NCI-H526 (cell line): ENCODE measurements at regions not wholly inside any gene's neighbourhood (a gene's known extent, or its start where the extent isn't known, plus 50 kb on each side); places are given as distances from the start of the nearest gene placed in this dataset.

Source experiments
- DNase-seq, 2 experiments: peaks; one replicate each; lab custom pipeline; 2025; lab: John Stamatoyannopoulos, UW

DNA sequence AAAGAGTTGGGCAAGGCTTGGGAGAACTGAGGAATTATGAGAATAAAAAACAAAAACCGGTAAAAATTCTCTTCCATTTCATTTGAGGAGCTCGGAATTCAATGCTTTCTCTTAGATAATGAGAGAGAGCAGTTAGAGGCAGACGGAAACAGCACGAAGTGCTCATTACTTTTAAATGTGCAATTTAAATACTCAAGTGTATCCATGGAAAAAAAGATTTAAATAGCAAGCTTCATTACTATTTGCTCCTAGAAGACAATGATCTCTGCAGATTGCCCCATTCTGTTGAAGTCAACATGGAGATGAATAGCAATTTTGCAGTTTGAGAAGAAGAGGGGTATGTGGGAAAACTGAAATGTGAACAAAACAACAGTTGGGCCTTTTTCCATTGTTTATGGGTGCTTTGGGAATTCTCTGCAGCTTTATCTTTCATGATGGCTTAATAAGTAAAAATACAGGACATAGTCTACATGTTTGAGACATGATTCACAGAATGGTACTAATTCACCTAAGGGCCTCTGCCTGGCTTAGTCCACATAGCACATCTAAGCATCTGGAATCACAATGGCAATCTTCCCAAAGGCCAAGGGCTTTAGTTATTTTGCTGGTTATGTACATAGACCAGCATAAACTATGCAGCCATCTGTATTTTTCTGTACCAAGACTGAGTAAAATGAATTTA, 512.7 kb upstream of the FAT1 start:
- no peak for DNase-seq

DNA sequence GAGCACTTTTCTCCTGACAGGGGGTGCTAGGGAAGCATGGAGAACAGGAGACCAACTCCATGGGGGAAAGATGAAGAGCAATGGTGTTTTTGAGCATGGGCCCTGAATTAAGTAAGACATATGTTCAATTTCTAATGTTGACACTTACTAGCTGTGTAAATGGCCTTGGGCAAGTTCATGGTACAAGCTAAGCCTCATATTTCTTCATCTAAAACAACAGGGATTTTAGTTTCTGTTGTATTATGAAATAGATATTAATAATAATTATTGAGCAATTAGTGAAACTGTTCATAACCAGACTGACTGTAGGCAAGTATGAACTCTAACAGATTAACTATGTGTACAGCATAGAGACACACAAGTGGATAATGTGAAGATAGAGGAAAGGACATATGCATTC, 515.0 kb upstream of the FAT1 start:
- no peak for DNase-seq

GRCh38 chr4:187251896-187252295, 528.2 kb upstream of the FAT1 start:
- DNase-seq: no peak

- DNase-seq: peak; percentile 48 to 49
These were observed 533.2 kb upstream of the FAT1 start for GRCh38 chr4:187256897-187257296.

GRCh38 chr4:187258651-187259401, 535.2 kb upstream of the FAT1 start:
- no peak for DNase-seq

- no peak for DNase-seq
These were observed 545.3 kb upstream of the FAT1 start for GRCh38 chr4:187268940-187269339.

GRCh38 chr4:187270154-187270553, 546.5 kb upstream of the FAT1 start:
- DNase-seq: no peak

DNA sequence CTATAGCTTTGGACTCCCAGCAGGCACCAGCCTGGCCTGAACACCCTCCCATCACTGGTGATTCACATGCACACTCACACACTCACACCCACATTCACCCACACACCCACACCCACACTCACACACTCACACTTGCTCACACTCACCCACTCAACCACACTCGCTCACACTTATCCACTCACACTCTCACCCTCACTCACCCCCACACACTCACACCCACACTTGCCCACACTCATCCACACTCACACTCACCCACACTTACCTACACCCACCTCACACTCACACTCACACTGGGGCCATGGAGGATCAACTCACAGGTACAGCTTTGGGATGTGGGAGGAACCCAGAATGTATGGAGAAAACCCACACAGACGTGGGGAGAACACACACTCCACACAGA, 548.2 kb upstream of the FAT1 start:
- no peak for DNase-seq

DNA sequence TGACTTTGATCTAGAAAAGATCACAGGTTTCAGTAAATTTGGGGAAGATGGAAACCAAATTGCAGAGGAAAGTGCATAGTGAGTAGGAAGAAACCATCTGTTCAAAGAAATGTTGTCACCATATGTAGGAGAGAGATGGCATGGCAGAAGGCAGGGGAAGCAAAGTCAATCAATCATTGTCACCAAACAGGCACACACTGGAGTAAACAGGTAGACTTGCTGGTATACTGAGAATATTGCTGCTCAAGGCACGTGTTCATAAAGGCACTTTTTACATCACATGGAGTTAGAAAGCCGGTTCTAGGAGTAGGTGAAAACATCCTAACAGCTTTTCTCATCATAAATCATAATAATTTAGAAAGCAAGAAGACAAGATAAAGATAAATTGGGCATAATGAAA, 550.5 kb upstream of the FAT1 start:
- DNase-seq: no peak

DNA sequence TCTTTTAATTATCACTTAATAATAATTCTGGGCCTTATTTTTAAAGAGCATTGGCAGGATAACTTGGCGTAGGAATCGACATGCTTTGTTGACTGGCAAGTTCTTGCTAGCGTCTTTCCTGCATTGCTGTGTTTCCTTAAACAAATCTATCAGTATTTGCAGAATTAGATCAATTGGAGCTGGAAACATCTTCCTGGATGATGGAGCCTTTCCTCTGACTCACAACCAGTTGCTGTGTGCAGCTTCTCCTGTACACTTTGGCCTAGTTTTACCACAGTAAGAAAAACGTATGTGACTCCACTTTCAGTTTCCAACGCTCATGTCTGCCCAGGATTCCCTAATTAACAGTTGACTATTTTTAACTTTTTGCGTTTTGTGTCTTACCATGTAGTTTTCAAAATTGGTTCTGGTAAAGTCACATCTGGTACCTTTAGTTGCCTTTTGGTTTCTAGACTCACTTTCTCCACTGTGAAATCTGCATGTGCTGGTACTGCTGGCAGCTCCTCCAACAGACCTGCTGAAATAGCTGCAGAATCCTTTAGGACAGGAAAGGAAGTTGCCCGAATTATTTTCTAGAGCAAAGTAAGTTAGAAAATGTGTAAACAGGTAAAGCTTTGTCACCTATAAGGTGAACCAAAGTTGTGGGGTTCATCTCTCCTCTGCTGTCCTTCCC, 553.2 kb upstream of the FAT1 start:
- DNase-seq: no peak

GRCh38 chr4:187283201-187283955, 559.7 kb upstream of the FAT1 start:
- peak; percentile 6 to 25 for DNase-seq

- DNase-seq: no peak
These were observed 562.9 kb upstream of the FAT1 start for GRCh38 chr4:187286525-187286924.

DNA sequence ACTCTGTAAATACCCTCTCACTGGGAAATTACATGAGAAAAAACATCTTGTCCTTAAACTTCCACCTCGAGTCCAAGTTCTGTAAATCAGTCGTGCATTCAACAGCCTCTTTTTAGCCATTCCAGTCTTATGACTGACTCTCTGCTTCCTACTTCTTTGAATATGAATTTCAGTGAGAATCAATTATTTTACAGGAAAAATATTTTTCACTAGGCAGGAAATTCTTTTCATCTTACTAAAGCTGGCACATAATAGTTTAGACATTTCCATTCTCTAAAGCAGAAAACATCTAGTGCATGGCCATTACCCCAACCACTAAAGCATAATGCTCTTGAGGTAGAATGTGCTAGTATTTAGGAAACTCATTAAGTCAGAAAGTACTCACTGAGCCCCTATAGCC, 565.7 kb upstream of the FAT1 start:
- no peak for DNase-seq

DNA sequence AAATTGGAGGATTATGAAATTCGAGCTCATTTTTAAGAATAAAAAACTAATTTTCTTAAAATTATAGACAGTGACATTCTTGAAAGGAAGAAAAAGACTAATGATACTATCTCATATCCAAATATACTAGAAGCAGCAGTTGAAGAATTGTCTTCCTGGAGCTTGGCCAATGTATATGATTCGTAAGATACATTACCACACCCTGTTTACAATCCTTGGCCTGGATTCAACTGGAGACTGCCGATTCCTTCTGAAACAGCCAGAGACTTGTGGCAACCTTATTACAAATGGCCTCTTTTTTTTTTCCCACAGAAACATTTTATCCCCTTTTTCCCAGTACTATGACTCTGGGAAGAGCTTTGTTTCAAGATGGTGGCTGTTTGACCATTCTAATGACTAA, 571.2 kb upstream of the FAT1 start:
- no peak for DNase-seq

DNA sequence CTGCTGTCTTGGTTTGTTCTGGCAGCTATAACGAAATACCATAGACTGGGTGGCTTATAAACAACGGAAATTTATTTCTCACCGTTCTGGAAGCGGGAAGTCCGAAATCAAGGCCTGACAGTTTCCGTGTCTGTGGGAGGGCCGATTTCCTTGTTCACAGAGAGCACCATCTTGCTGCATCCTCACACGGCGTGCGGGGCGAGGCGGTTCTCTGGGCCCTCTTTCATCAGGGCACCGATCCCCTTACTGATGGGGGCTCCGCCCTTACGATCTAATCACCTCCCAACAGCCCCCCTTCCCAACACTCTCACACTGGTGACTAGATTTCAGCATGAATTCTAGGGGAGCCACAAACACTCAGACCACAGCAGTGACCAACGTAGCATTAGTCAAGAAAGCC, 578.3 kb upstream of the FAT1 start:
- DNase-seq: no peak

- no peak for DNase-seq
These were observed 578.9 kb upstream of the FAT1 start for GRCh38 chr4:187302457-187303150.

GRCh38 chr4:187304133-187304532, 580.5 kb upstream of the FAT1 start:
- no peak for DNase-seq

DNA sequence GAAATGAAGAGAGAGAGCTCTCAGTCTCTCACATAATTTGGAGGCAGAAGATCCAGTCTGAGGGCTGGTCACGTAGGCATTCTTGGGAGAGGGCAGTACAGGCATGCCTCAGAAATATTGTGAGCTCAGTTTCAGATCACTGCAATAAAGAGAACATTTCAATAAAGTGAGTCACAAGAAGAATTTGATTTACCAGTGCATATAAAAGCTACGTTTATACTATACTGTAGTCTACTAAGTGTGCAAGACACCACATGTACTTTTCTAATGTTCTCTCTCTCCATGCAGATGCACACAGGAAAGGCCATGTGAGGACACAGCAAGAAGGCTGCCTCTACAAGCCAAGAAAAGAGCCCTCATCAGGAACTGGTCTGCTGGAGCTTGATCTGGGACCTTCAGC, 583.5 kb upstream of the FAT1 start:
- no peak for DNase-seq

DNA sequence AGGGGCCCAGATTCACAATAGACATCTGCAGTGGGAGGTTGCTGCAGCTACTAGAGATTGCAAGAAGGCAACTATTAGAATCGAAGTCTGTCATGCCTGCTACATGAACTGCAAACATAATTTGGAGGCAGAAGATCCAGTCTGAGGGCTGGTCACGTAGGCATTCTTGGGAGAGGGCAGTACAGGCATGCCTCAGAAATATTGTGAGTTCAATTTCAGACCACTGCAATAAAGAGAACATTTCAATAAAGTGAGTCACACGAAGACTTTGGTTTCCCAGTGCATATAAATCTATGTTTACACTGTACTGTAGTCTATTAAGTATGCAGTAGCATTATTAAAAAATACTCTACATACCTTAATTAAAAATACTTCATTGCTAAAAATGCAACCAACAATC, 585.8 kb upstream of the FAT1 start:
- DNase-seq: no peak

DNA sequence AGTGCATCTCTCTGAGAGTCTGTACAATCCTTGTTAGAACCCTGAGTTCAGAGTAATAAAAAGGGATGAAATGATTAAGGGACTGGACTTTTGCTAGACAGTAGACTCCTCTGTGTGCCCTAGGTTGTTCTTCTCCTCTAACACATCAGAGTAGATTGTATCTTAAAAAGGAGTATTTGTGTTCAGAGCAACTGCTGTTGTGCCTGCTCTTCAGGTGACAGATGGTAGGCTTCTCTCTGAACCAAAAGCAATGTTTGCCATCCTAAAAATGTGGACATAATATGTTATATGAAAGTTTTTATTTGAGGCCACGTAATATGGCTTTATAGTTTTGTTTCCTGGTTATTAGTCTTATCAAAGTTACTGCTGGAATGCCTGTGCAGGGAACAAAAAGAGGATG, 588.6 kb upstream of the FAT1 start:
- no peak for DNase-seq

- DNase-seq: no peak
These were observed 594.1 kb upstream of the FAT1 start for GRCh38 chr4:187317799-187318198.

- DNase-seq: no peak
These were observed 598.1 kb upstream of the FAT1 start for GRCh38 chr4:187321711-187322110.
